ENCODE measurements at regions not wholly inside any gene's neighbourhood (a gene's known extent, or its start where the extent isn't known, plus 50 kb on each side); places are given as distances from the start of the nearest gene placed in this dataset.

- TF ChIP-seq CTCF (conservative IDR thresholded peaks at IDR 0.05) (no peak), ZFX (IDR thresholded peaks at IDR 0.05) (no peak)
Measured at GRCh38 chr4:64903986-64904385, 494.7 kb upstream of the TECRL start.
